Hematopoietic multipotent progenitor cell treated with erythropoietin and hydrocortisone succinate and interleukin-3 and kit ligand, for 6 days (in vitro differentiated cells): ENCODE measurements at regions not wholly inside any gene's neighbourhood (a gene's known extent, or its start where the extent isn't known, plus 50 kb on each side); places are given as distances from the start of the nearest gene placed in this dataset.

Experiments
- DNase-seq: peaks from one replicate; pipeline ENCODE4 v3.0.0-alpha.2; 2015

GRCh38 chr6:28741363-28741762 is 182.4 kb downstream of the TRIM27 start:
- DNase-seq: no peak

GRCh38 chr6:28742668-28743270 is 181.0 kb downstream of the TRIM27 start:
- DNase-seq: peak; percentile 63

- no peak for DNase-seq
These were observed 180.5 kb downstream of the TRIM27 start for GRCh38 chr6:28743271-28743789.

- no peak for DNase-seq
These were observed 176.6 kb downstream of the TRIM27 start for GRCh38 chr6:28747083-28747630.

- peak; percentile 34 for DNase-seq
These were observed 176.1 kb downstream of the TRIM27 start for GRCh38 chr6:28747631-28748157.

- no peak for DNase-seq
These were observed 175.6 kb downstream of the TRIM27 start for GRCh38 chr6:28748192-28748591.

GRCh38 chr6:28750926-28751458 is 172.8 kb downstream of the TRIM27 start:
- DNase-seq: no peak

- no peak for DNase-seq
These were observed 172.3 kb downstream of the TRIM27 start for GRCh38 chr6:28751514-28751913.

GRCh38 chr6:28751963-28752350 is 171.8 kb downstream of the TRIM27 start:
- DNase-seq: no peak

- no peak for DNase-seq
These were observed 166.2 kb downstream of the TRIM27 start for GRCh38 chr6:28757429-28758045.

- DNase-seq: no peak
These were observed 165.6 kb downstream of the TRIM27 start for GRCh38 chr6:28758046-28758817.

- DNase-seq: no peak
These were observed 165.0 kb downstream of the TRIM27 start for GRCh38 chr6:28758818-28759235.

- no peak for DNase-seq
These were observed 159.6 kb downstream of the TRIM27 start for GRCh38 chr6:28764014-28764723.

GRCh38 chr6:28764761-28765282 is 159.0 kb downstream of the TRIM27 start:
- DNase-seq: no peak

- DNase-seq: no peak
These were observed 157.8 kb downstream of the TRIM27 start for GRCh38 chr6:28765978-28766351.

GRCh38 chr6:28766426-28766825 is 157.4 kb downstream of the TRIM27 start:
- DNase-seq: no peak

- DNase-seq: no peak
These were observed 156.7 kb downstream of the TRIM27 start for GRCh38 chr6:28767133-28767532.

GRCh38 chr6:28767691-28768090 is 156.1 kb downstream of the TRIM27 start:
- no peak for DNase-seq

- no peak for DNase-seq
These were observed 155.4 kb downstream of the TRIM27 start for GRCh38 chr6:28768187-28768913.

GRCh38 chr6:28769626-28770402 is 154.0 kb downstream of the TRIM27 start:
- DNase-seq: no peak

- no peak for DNase-seq
These were observed 153.1 kb downstream of the TRIM27 start for GRCh38 chr6:28770732-28771131.
